Kidney epithelial cell (primary cell): ENCODE measurements at regions not wholly inside any gene's neighbourhood (a gene's known extent, or its start where the extent isn't known, plus 50 kb on each side); places are given as distances from the start of the nearest gene placed in this dataset.

Source experiments
- DNase-seq: peaks from one replicate; pipeline ENCODE4 v3.0.0-alpha.2; 2010; ENCODE audit warnings: low read depth
- H3K27me3 ChIP-seq: 2 replicates; pipeline ENCODE4 v1.6.0; 2011; ENCODE audit warnings: low read length; ENCODE audit not compliant: control insufficient read depth, insufficient read depth
- H3K36me3 ChIP-seq: 2 replicates; pipeline ENCODE4 v1.5.1; 2011; ENCODE audit warnings: low read length; ENCODE audit not compliant: control insufficient read depth, insufficient read depth
- H3K4me3 ChIP-seq: 2 replicates; pipeline ENCODE4 v1.5.1; 2011; ENCODE audit warnings: low read depth, mild to moderate bottlenecking, control low read depth, low read length
- TF ChIP-seq, protein P1 (sequence below): IDR thresholded peaks from 2 replicates; pipeline ENCODE4 v1.5.1; 2011; ENCODE audit warnings: mild to moderate bottlenecking, moderate library complexity, low read length, control low read depth, inconsistent platforms; ENCODE audit not compliant: insufficient read depth, poor library complexity, severe bottlenecking

DNA sequence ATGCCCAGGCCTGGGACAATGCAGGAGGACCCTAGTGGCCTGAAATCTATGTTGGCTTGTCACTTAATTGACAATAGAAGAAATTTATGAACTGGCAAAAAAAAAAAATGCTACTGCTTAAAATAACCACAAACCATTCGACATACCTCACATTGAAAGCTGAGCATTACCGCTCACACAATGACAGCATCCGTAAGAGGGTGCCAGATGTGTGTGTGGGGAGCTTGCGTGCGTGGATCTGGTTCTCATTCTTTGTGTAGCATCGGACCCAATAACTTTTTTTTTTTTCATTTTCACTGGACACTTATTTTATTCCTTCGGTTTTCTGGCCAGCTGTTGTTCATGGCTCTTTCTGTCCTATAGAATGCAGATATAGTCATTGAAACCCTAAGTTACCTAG lies 216.7 kb downstream of the VRK1 start:
- no peak overlapping the region for H3K4me3 ChIP-seq
- TF ChIP-seq, protein P1, sequence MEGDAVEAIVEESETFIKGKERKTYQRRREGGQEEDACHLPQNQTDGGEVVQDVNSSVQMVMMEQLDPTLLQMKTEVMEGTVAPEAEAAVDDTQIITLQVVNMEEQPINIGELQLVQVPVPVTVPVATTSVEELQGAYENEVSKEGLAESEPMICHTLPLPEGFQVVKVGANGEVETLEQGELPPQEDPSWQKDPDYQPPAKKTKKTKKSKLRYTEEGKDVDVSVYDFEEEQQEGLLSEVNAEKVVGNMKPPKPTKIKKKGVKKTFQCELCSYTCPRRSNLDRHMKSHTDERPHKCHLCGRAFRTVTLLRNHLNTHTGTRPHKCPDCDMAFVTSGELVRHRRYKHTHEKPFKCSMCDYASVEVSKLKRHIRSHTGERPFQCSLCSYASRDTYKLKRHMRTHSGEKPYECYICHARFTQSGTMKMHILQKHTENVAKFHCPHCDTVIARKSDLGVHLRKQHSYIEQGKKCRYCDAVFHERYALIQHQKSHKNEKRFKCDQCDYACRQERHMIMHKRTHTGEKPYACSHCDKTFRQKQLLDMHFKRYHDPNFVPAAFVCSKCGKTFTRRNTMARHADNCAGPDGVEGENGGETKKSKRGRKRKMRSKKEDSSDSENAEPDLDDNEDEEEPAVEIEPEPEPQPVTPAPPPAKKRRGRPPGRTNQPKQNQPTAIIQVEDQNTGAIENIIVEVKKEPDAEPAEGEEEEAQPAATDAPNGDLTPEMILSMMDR: no peak
- DNase-seq: no peak
- H3K36me3 ChIP-seq: no peaks in the 10 kb centered on the region
- H3K27me3 ChIP-seq: no peaks in the 10 kb centered on the region

DNA sequence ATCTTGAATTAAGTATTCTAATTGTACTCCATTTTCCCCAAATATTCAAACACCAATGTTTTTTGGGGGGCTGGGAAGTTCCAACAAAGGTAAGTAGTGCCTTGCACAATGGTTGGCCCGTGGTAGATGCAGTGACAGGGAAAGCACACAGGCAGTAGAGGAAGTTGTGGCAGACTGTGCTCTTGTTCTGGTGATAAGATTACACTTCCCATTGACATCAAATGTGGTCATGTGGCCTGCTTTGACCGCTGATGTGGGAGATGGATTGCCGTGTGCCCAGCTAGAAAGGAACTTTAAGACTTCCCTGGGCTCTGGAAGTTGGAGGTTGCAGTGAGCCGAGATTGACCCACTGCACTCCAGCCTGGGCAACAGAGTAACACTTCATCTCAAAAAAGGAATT lies 223.8 kb downstream of the VRK1 start:
- no peak overlapping the region for H3K4me3 ChIP-seq
- no peak for DNase-seq
- TF ChIP-seq, protein P1: no peak
- H3K36me3 ChIP-seq: no peaks in the 10 kb centered on the region
- no peaks in the 10 kb centered on the region for H3K27me3 ChIP-seq

DNA sequence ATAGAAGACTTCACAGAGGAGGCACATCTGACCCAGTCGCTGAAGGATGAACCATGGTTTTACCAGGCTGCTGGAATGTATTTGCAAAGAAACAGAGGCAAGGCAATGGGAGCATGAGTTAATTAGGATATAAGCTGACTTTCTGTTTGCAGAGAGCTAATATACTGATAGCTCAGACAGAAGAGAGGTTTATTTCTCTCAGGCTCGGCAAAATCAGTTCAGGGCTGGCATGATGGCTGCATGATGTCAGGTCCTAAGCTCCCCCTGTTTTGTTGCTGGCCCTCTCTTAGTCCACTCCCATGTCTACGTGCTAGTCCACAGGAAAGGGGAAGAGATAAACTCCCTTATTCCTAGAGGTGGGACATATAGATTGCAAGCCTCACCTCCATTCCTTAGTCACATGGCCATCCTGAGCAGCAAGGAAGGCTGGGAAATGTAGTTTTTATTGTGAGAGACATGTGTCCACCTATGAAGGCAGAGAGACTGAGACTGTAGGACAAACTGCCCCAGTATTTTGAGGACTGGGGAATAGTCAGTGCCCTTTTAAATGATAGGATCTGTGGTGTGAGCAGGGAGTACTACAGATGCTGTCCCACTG lies 224.5 kb downstream of the VRK1 start:
- no peaks in the 10 kb centered on the region for H3K36me3 ChIP-seq
- H3K4me3 ChIP-seq: no peak overlapping the region
- no peak for DNase-seq
- TF ChIP-seq, protein P1: no peak
- no peaks in the 10 kb centered on the region for H3K27me3 ChIP-seq

DNA sequence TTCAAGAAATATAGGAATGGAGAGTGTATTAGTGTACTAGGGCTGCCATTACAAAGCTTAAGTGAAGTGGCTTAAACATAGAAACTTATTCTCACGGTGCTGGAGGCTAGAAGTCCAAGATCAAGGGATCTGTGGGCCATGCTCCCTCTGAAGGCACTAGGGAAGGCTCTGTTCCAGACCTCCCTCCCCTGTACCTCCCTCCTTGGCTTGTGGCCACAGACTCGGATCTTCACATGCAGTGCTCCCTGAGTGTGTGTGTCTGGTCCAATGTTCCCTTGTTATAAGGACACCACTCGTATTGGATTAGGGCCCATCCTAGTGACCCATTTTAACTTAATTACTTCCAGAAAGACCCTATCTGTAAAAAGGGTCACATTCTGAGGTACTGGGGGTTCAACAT lies 225.6 kb downstream of the VRK1 start:
- TF ChIP-seq, protein P1: no peak

DNA sequence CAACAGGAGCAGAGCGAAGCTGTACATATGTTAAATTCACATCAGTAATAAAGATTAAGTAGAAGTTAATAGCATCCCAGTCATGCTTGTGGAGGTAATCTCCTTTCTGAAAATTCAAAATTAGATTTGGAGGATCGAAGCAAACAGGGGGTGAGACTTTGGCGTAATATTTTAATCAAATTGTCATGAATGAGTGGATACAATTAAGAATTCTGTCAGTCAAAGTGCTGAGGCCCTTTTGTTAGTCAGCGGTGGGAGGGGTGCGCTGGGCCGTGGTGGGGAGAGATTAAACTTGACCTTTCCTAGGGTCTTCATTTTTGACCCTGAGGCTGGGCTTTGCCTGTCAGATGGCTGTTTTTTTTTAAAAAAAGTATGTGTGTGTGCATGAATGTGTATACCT lies 226.7 kb downstream of the VRK1 start:
- H3K4me3 ChIP-seq: no peak overlapping the region
- no peaks in the 10 kb centered on the region for H3K36me3 ChIP-seq
- no peaks in the 10 kb centered on the region for H3K27me3 ChIP-seq
- TF ChIP-seq, protein P1: no peak
- DNase-seq: no peak

More for the DNA sequence above, 225.6 kb downstream of the VRK1 start:
- DNase-seq: no peak
- H3K27me3 ChIP-seq: no peaks in the 10 kb centered on the region
- H3K4me3 ChIP-seq: no peak overlapping the region
- H3K36me3 ChIP-seq: no peaks in the 10 kb centered on the region

DNA sequence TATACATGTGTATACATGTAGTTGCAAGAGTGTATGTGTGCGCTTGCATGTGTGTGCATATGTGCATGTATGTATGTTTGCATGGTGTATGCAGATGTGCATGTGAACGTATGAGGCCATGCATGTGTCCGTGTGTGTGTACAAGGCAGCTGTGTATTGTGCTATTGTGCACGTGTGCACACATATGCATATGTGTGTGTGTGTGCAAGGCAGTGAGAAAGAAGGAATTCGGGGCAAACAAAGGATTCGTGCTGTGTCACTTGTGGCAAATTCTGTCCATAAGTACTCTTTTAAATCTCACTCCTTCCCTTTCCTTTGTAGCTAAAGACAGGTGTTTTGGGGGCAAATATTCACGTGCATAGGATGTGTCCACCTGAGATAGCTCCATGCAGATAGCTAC lies 227.1 kb downstream of the VRK1 start:
- Histone ChIP-seq H3K36me3 (no peaks in the 10 kb centered on the region), H3K4me3 (no peak overlapping the region), H3K27me3 (no peaks in the 10 kb centered on the region)
- TF ChIP-seq, protein P1: no peak
- no peak for DNase-seq
